Spleen (tissue), 7 donors: ENCODE measurements at regions not wholly inside any gene's neighbourhood (a gene's known extent, or its start where the extent isn't known, plus 50 kb on each side); places are given as distances from the start of the nearest gene placed in this dataset.

Source experiments
- POLR2A ChIP-seq, 3 donors: fragments of 450-650 bp; IDR thresholded peaks; one replicate each; pipeline ENCODE4 v1.5.1; 2017; ENCODE audit warnings: antibody characterized with exemption in 3 of 3, mild to moderate bottlenecking in 1 of 3
- POLR2AphosphoS5 ChIP-seq, 3 donors: sonication (generic); formaldehyde crosslinking; IDR thresholded peaks; one replicate each; pipeline ENCODE4 v1.5.1; 2017; ENCODE audit warnings: antibody characterized with exemption in 3 of 3
- TF ChIP-seq, protein P1 (sequence below), 11 experiments: fragments of 200-600 bp in 7 of 11; fragments of 450-650 bp in 4 of 11; sonication (generic) in 4 of 11; IDR thresholded peaks in 8 of 11; conservative IDR thresholded peaks in 3 of 11; 1 replicate in 7 of 11; 2 replicates in 4 of 11; pipeline versions ENCODE4 v1.4.0 to v1.8.0; 2016 to 2021; ENCODE audit warnings: antibody characterized with exemption in 11 of 11, inconsistent platforms in 4 of 11, mild to moderate bottlenecking in 1 of 11
- donor health status: DM: no; HTN: no; CAD: no; lungs with moderate emphysema.
- donor health status: DM: no; HTN: no; CAD: no.
- donor health status: DM: no; HTN: no; CAD: no.

DNA sequence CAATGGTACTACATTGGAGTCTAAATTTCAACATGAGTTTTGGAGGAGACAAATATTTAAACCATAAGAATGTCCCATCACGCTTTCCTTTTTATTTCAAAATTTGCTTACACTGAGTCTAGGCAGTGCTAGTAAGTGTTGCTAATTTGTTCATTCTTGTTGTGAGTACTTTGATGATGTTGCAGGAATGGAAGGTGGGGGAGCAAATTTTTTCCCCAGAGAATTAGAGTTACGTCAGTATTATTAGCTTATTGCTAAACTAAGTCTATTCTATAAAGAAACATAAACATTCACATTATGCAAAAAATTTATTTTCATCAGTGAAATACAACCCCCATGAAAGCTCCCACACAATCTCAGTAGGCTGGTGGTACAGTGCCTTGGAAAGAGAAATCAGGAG is 88.0 kb downstream of the BLID start:
- TF ChIP-seq, protein P1, sequence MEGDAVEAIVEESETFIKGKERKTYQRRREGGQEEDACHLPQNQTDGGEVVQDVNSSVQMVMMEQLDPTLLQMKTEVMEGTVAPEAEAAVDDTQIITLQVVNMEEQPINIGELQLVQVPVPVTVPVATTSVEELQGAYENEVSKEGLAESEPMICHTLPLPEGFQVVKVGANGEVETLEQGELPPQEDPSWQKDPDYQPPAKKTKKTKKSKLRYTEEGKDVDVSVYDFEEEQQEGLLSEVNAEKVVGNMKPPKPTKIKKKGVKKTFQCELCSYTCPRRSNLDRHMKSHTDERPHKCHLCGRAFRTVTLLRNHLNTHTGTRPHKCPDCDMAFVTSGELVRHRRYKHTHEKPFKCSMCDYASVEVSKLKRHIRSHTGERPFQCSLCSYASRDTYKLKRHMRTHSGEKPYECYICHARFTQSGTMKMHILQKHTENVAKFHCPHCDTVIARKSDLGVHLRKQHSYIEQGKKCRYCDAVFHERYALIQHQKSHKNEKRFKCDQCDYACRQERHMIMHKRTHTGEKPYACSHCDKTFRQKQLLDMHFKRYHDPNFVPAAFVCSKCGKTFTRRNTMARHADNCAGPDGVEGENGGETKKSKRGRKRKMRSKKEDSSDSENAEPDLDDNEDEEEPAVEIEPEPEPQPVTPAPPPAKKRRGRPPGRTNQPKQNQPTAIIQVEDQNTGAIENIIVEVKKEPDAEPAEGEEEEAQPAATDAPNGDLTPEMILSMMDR (IDR thresholded peaks at IDR 0.05 in 8 of 11, conservative IDR thresholded peaks at IDR 0.05 in 3 of 11): no peak
- TF ChIP-seq POLR2AphosphoS5 (IDR thresholded peaks at IDR 0.05) (no peak), POLR2A (IDR thresholded peaks at IDR 0.05) (no peak)
